H9 (cell line): ENCODE measurements at regions not wholly inside any gene's neighbourhood (a gene's known extent, or its start where the extent isn't known, plus 50 kb on each side); places are given as distances from the start of the nearest gene placed in this dataset.

ENCODE experiments used
- DNase-seq: peaks from one replicate; pipeline ENCODE4 v3.0.0-alpha.2; 2017
- H2AFZ ChIP-seq: one replicate; pipeline ENCODE4 v1.6.1; 2013; ENCODE audit warnings: mild to moderate bottlenecking, low read length, control low read depth, moderate library complexity
- H2AK5ac ChIP-seq: 2 replicates; pipeline ENCODE4 v1.6.1; 2013; ENCODE audit warnings: low read length, control low read depth, mixed read lengths; ENCODE audit not compliant: insufficient read length
- H2BK120ac ChIP-seq: one replicate; pipeline ENCODE4 v1.6.1; 2013; ENCODE audit warnings: low read depth, mild to moderate bottlenecking, low read length, control low read depth, inconsistent platforms; ENCODE audit not compliant: poor library complexity, severe bottlenecking
- H2BK12ac ChIP-seq: 2 replicates; pipeline ENCODE4 v1.6.1; 2013; ENCODE audit warnings: low read length, control low read depth, mixed read lengths, low read depth; ENCODE audit not compliant: insufficient read length
- H2BK15ac ChIP-seq: 2 replicates; pipeline ENCODE4 v1.6.1; 2013; ENCODE audit warnings: low read depth, low read length, control low read depth
- H2BK20ac ChIP-seq: one replicate; pipeline ENCODE4 v1.6.1; 2013; ENCODE audit warnings: low read depth, mild to moderate bottlenecking, low read length, control low read depth, inconsistent platforms; ENCODE audit not compliant: poor library complexity, severe bottlenecking
- H2BK5ac ChIP-seq: 2 replicates; pipeline ENCODE4 v1.6.1; 2013; ENCODE audit warnings: low read length, control low read depth, mixed read lengths; ENCODE audit not compliant: insufficient read length
- H3K14ac ChIP-seq: 2 replicates; pipeline ENCODE4 v1.6.1; 2013; ENCODE audit warnings: low read length, control low read depth; ENCODE audit not compliant: insufficient read depth
- H3K18ac ChIP-seq: 2 replicates; pipeline ENCODE4 v1.6.1; 2013; ENCODE audit warnings: low read depth, mild to moderate bottlenecking, mixed read lengths, low read length, control low read depth; ENCODE audit not compliant: insufficient read length
- H3K23ac ChIP-seq: 2 replicates; pipeline ENCODE4 v1.6.1; 2013; ENCODE audit warnings: low read length, control low read depth, mixed read lengths, low read depth; ENCODE audit not compliant: insufficient read length
- H3K23me2 ChIP-seq: 2 replicates; pipeline ENCODE4 v1.6.1; 2013; ENCODE audit warnings: low read depth, mild to moderate bottlenecking, mixed read lengths, low read length, control low read depth; ENCODE audit not compliant: insufficient read length, poor library complexity, severe bottlenecking
- H3K27ac ChIP-seq: 2 replicates; pipeline ENCODE4 v1.5.1; 2013; ENCODE audit warnings: low read length, control low read depth, mixed read lengths, low read depth; ENCODE audit not compliant: insufficient read length
- H3K27me3 ChIP-seq: 2 replicates; pipeline ENCODE4 v1.6.1; 2013; ENCODE audit warnings: low read length, control low read depth, inconsistent platforms; ENCODE audit not compliant: insufficient read depth
- H3K4ac ChIP-seq: 2 replicates; pipeline ENCODE4 v1.6.1; 2013; ENCODE audit warnings: low read depth, mild to moderate bottlenecking, control low read depth, inconsistent platforms, low read length, moderate library complexity
- H3K4me1 ChIP-seq: 2 replicates; pipeline ENCODE4 v1.6.1; 2013; ENCODE audit warnings: low read length, control low read depth, inconsistent platforms; ENCODE audit not compliant: insufficient read depth
- H3K4me2 ChIP-seq: 2 replicates; pipeline ENCODE4 v1.6.1; 2013; ENCODE audit warnings: low read length, control low read depth, mixed read lengths; ENCODE audit not compliant: insufficient read length, insufficient read depth
- H3K56ac ChIP-seq: 2 replicates; pipeline ENCODE4 v1.6.1; 2013; ENCODE audit warnings: low read depth, mild to moderate bottlenecking, mixed read lengths, low read length, control low read depth; ENCODE audit not compliant: insufficient read length
- H3K79me1 ChIP-seq: 2 replicates; pipeline ENCODE4 v1.6.1; 2013; ENCODE audit warnings: low read depth, mild to moderate bottlenecking, moderate library complexity, low read length, control low read depth, inconsistent platforms; ENCODE audit not compliant: insufficient read depth, poor library complexity, severe bottlenecking
- H3K79me2 ChIP-seq: 2 replicates; pipeline ENCODE4 v1.6.1; 2013; ENCODE audit warnings: low read length, control low read depth, inconsistent platforms; ENCODE audit not compliant: insufficient read depth
- H3K9ac ChIP-seq: 2 replicates; pipeline ENCODE4 v1.6.1; 2013; ENCODE audit warnings: low read length, control low read depth, mixed read lengths; ENCODE audit not compliant: insufficient read length; ENCODE audit errors: extremely low read depth
- H3K9me3 ChIP-seq: one replicate; pipeline ENCODE4 v1.6.1; 2013; ENCODE audit warnings: low read depth, low read length, inconsistent platforms; ENCODE audit not compliant: control insufficient read depth
- H3T11ph ChIP-seq: one replicate; pipeline ENCODE4 v1.6.1; 2013; ENCODE audit warnings: mild to moderate bottlenecking, low read length, control low read depth, inconsistent platforms
- H4K20me1 ChIP-seq: one replicate; pipeline ENCODE4 v1.6.1; 2013; ENCODE audit not compliant: control insufficient read depth, insufficient read length, insufficient read depth
- H4K5ac ChIP-seq: 2 replicates; pipeline ENCODE4 v1.6.1; 2013; ENCODE audit warnings: low read depth, mild to moderate bottlenecking, mixed read lengths, low read length, control low read depth; ENCODE audit not compliant: insufficient read length
- H4K8ac ChIP-seq: replicated peaks from 2 replicates; pipeline ENCODE4 v1.6.1; 2013; ENCODE audit warnings: low read length, control low read depth, mixed read lengths, low read depth; ENCODE audit not compliant: insufficient read length
- H4K91ac ChIP-seq: 2 replicates; pipeline ENCODE4 v1.6.1; 2013; ENCODE audit warnings: low read depth, mild to moderate bottlenecking, moderate library complexity, mixed read lengths, low read length, control low read depth; ENCODE audit not compliant: insufficient read length
- H3K27ac Mint-ChIP-seq, 3 experiments: 2 replicates in 2 of 3; 3 replicates in 1 of 3; pipeline ENCODE4 v1.8.0; 2020 to 2021; ENCODE audit warnings: mixed read lengths in 3 of 3, mild to moderate bottlenecking in 1 of 3, moderate library complexity in 1 of 3
- H3K27me3 Mint-ChIP-seq: 2 replicates; pipeline ENCODE4 v1.8.0; 2021; ENCODE audit warnings: low read depth, mild to moderate bottlenecking, moderate library complexity, mixed read lengths
- H3K36me3 Mint-ChIP-seq, 3 experiments: 2 replicates in 2 of 3; 3 replicates in 1 of 3; pipeline ENCODE4 v1.8.0; 2020 to 2021; ENCODE audit warnings: low read depth in 3 of 3, mixed read lengths in 3 of 3; ENCODE audit not compliant: insufficient read depth in 1 of 3
- H3K4me1 Mint-ChIP-seq, 2 experiments: 2 replicates each; pipeline ENCODE4 v1.8.0; 2020; ENCODE audit warnings: mixed read lengths in 2 of 2
- H3K4me3 Mint-ChIP-seq, 2 experiments: 2 replicates in 1 of 2; 3 replicates in 1 of 2; pipeline ENCODE4 v1.8.0; 2020 to 2021; ENCODE audit warnings: mild to moderate bottlenecking in 2 of 2, mixed read lengths in 2 of 2, moderate library complexity in 1 of 2
- H3K9me3 Mint-ChIP-seq, 2 experiments: 2 replicates in 1 of 2; 3 replicates in 1 of 2; pipeline ENCODE4 v1.8.0; 2020; ENCODE audit warnings: mild to moderate bottlenecking in 2 of 2, mixed read lengths in 2 of 2, moderate library complexity in 1 of 2
- WGBS: extraction: QIAGEN DNeasy Blood & Tissue Kit; methylation state at CpG from one replicate; pipeline ENCODE4 v1.1.7; 2013; ENCODE audit warnings: missing lambda C conversion rate, low lambda C conversion rate, mixed read lengths; ENCODE audit not compliant: insufficient read length; ENCODE audit errors: extremely low coverage; 5-methylcytosine and 5-hydroxymethylcytosine counted together
- TF ChIP-seq, protein P1 (sequence below): fragments of 200-600 bp; sonication (generic); conservative IDR thresholded peaks from 3 replicates; pipeline ENCODE4 v1.8.0; 2021; ENCODE audit warnings: antibody characterized with exemption, mild to moderate bottlenecking

DNA sequence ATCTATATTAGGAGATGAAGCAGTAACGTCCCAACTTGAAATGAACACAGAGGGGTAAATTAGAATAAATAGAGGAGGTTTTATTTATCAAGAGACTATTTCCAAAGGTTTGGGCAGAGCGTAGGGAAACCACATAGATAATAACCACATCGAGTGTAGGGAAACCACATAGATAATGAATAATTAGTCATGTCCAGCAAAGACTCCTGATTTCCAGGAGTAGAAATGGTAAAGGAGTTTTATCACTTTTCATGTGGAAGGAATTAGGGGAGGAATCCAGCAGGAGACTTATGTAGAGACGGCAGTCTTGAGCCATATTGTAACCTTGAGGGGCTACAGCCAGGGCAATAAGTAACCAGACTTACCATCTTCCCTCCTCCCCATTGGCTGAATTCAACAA, 136.3 kb upstream of the CSNK1A1L start:
- Histone ChIP-seq H3K79me2 (no peaks in the 10 kb centered on the region), H3K23ac (no peak overlapping the region), H3K27ac (no peak overlapping the region), H2BK5ac (no peak overlapping the region), H3T11ph (no peak overlapping the region), H4K8ac (no peak overlapping the region), H4K91ac (no peak overlapping the region), H2BK120ac (no peak overlapping the region), H3K9me3 (no peaks in the 10 kb centered on the region), H3K18ac (no peak overlapping the region), H4K5ac (no peak overlapping the region), H2BK12ac (no peak overlapping the region), H4K20me1 (no peaks in the 10 kb centered on the region), H2BK20ac (no peak overlapping the region), H3K4ac (no peak overlapping the region), H3K14ac (no peak overlapping the region), H2AFZ (no peak overlapping the region), H3K79me1 (no peaks in the 10 kb centered on the region), H3K4me1 (no peaks in the 10 kb centered on the region), H3K27me3 (no peaks in the 10 kb centered on the region), H3K23me2 (no peaks in the 10 kb centered on the region), H3K9ac (no peak overlapping the region), H3K56ac (no peak overlapping the region), H2BK15ac (no peak overlapping the region), H3K4me2 (no peak overlapping the region), H2AK5ac (no peak overlapping the region)
- Mint-ChIP-seq H3K27ac (no peak overlapping the region), H3K4me1 (no peaks in the 10 kb centered on the region), H3K36me3 (peaks cover 1 to 16% (median 4%) of the 10 kb centered on the region in 3 experiments; a peak in 4 of 7 replicates), H3K27me3 (no peaks in the 10 kb centered on the region), H3K9me3 (peaks cover 11 to 12% of the 10 kb centered on the region in 2 experiments; a peak in 4 of 5 replicates), H3K4me3 (no peak overlapping the region)
- TF ChIP-seq, protein P1, sequence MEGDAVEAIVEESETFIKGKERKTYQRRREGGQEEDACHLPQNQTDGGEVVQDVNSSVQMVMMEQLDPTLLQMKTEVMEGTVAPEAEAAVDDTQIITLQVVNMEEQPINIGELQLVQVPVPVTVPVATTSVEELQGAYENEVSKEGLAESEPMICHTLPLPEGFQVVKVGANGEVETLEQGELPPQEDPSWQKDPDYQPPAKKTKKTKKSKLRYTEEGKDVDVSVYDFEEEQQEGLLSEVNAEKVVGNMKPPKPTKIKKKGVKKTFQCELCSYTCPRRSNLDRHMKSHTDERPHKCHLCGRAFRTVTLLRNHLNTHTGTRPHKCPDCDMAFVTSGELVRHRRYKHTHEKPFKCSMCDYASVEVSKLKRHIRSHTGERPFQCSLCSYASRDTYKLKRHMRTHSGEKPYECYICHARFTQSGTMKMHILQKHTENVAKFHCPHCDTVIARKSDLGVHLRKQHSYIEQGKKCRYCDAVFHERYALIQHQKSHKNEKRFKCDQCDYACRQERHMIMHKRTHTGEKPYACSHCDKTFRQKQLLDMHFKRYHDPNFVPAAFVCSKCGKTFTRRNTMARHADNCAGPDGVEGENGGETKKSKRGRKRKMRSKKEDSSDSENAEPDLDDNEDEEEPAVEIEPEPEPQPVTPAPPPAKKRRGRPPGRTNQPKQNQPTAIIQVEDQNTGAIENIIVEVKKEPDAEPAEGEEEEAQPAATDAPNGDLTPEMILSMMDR = no peak
- no CpG with 5 or more reads among the region's 4 CpGs for WGBS
- DNase-seq = no peak
